ENCODE measurements at regions not wholly inside any gene's neighbourhood (a gene's known extent, or its start where the extent isn't known, plus 50 kb on each side); places are given as distances from the start of the nearest gene placed in this dataset.

DNA sequence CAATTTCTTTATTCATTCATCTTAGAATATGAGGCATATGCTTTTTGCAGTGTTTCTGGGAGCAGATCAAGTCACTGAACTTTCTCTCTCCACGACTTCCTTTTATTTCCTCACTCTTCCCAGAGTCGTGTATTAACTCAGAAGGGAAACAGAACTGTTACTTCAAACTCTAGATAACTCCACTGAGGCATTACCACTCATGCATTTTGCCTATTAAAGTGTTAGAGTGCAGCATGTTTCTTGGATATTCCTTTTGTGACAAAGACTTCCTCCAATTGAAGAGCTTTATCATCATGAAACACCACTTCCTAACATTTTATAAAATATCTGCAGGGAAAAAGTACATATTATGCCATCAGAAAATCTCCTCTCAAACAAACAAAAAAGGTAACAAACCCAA is 797.4 kb upstream of the COBL start:
- TF ChIP-seq EZH2 (IDR thresholded peaks at IDR 0.05): no peak
- Histone ChIP-seq H3K4me1 (peaks cover 37% of the 10 kb centered on the region), H3K79me2 (ENCODE audit: low read depth) (no peaks in the 10 kb centered on the region), H3K27me3 (no peaks in the 10 kb centered on the region), H3K9ac (no peak overlapping the region), H4K20me1 (ENCODE audit: low read depth) (no peaks in the 10 kb centered on the region), H3K9me3 (ENCODE audit: low read depth) (no peaks in the 10 kb centered on the region), H2AFZ (replicated peaks) (peak overlapping the region; percentile 36), H3K36me3 (no peaks in the 10 kb centered on the region), H3K27ac (no peak overlapping the region), H3K4me3 (no peak overlapping the region), H3F3A (ENCODE audit: low read depth) (peaks cover 12% of the 10 kb centered on the region), H3K4me2 (peak overlapping the region; percentile 24)
- no peaks in the 10 kb centered on the region for H3K9me3 Mint-ChIP-seq
- H3K36me3 Mint-ChIP-seq: no peaks in the 10 kb centered on the region
- H3K27me3 Mint-ChIP-seq (ENCODE audit: insufficient read depth, low read depth): no peaks in the 10 kb centered on the region
- peaks cover 4% of the 10 kb centered on the region for H3K4me1 Mint-ChIP-seq
- no peak overlapping the region for H3K4me3 Mint-ChIP-seq
- H3K27ac Mint-ChIP-seq: no peak overlapping the region
- no peak for DNase-seq (ENCODE audit: low spot score)

GRCh38 chr7:52107355-52107754 is 790.7 kb upstream of the COBL start:
- H3K4me1 ChIP-seq: peaks cover 5% of the 10 kb centered on the region
- no peaks in the 10 kb centered on the region for H3K4me1 Mint-ChIP-seq
- TF ChIP-seq, protein P1, sequence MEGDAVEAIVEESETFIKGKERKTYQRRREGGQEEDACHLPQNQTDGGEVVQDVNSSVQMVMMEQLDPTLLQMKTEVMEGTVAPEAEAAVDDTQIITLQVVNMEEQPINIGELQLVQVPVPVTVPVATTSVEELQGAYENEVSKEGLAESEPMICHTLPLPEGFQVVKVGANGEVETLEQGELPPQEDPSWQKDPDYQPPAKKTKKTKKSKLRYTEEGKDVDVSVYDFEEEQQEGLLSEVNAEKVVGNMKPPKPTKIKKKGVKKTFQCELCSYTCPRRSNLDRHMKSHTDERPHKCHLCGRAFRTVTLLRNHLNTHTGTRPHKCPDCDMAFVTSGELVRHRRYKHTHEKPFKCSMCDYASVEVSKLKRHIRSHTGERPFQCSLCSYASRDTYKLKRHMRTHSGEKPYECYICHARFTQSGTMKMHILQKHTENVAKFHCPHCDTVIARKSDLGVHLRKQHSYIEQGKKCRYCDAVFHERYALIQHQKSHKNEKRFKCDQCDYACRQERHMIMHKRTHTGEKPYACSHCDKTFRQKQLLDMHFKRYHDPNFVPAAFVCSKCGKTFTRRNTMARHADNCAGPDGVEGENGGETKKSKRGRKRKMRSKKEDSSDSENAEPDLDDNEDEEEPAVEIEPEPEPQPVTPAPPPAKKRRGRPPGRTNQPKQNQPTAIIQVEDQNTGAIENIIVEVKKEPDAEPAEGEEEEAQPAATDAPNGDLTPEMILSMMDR (IDR thresholded peaks at IDR 0.05): no peak
- TF ChIP-seq EZH2 (IDR thresholded peaks at IDR 0.05) (no peak), EZH2phosphoT487 (IDR thresholded peaks at IDR 0.05) (no peak)
- H3K27me3 ChIP-seq: no peaks in the 10 kb centered on the region
- no peak overlapping the region for H3K4me3 Mint-ChIP-seq
- H3K27ac ChIP-seq: no peak overlapping the region
- peaks cover 2% of the 10 kb centered on the region for H3K27me3 Mint-ChIP-seq (ENCODE audit: insufficient read depth, low read depth)
- no peaks in the 10 kb centered on the region for H4K20me1 ChIP-seq (ENCODE audit: low read depth)
- no peaks in the 10 kb centered on the region for H3K9me3 ChIP-seq (ENCODE audit: low read depth)
- H3K4me2 ChIP-seq: no peak overlapping the region
- no peaks in the 10 kb centered on the region for H3K79me2 ChIP-seq (ENCODE audit: low read depth)
- H3K36me3 Mint-ChIP-seq: no peaks in the 10 kb centered on the region
- H3F3A ChIP-seq (ENCODE audit: low read depth): no peaks in the 10 kb centered on the region
- no peak overlapping the region for H3K4me3 ChIP-seq
- no peak overlapping the region for H3K27ac Mint-ChIP-seq
- H3K36me3 ChIP-seq: no peaks in the 10 kb centered on the region
- H3K9ac ChIP-seq: no peak overlapping the region
- DNase-seq (ENCODE audit: low spot score): no peak
- no peak overlapping the region for H2AFZ ChIP-seq (replicated peaks)
- peaks cover 9% of the 10 kb centered on the region for H3K9me3 Mint-ChIP-seq

DNA sequence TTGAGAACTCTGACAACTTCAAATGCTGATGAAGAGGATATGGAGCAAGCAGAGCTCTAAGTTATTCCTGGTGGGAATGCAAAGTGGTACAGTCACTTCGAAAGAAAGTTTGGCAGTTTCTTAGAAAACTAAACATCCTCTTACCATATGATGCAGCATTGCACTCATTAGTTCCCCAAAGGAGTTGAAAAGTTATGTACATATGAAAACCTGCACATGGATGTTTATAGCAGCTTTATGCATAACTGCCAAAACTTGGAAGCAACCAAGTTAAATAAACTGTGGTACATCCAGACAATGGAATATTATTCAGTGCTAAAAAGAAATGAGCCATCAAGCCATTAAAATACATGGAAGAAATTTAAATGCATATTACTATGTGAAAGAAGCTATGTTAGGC is 779.3 kb upstream of the COBL start:
- Mint-ChIP-seq H3K4me1 (peaks cover 23% of the 10 kb centered on the region), H3K36me3 (peaks cover 1% of the 10 kb centered on the region)

GRCh38 chr7:52091996-52092395 is 775.4 kb upstream of the COBL start:
- Mint-ChIP-seq H3K27ac (no peak overlapping the region), H3K9me3 (peaks cover 13% of the 10 kb centered on the region), H3K36me3 (peaks cover 1% of the 10 kb centered on the region), H3K4me1 (peaks cover 37% of the 10 kb centered on the region), H3K4me3 (no peak overlapping the region), H3K27me3 (ENCODE audit: insufficient read depth, low read depth) (no peaks in the 10 kb centered on the region)
- Histone ChIP-seq H3K9me3 (ENCODE audit: low read depth) (no peaks in the 10 kb centered on the region), H3F3A (ENCODE audit: low read depth) (peaks cover 16% of the 10 kb centered on the region), H3K9ac (no peak overlapping the region), H3K27ac (no peak overlapping the region), H3K4me2 (no peak overlapping the region), H3K4me3 (no peak overlapping the region), H3K27me3 (no peaks in the 10 kb centered on the region), H4K20me1 (ENCODE audit: low read depth) (no peaks in the 10 kb centered on the region), H2AFZ (replicated peaks) (no peak overlapping the region), H3K36me3 (no peaks in the 10 kb centered on the region), H3K79me2 (ENCODE audit: low read depth) (no peaks in the 10 kb centered on the region), H3K4me1 (peaks cover 18% of the 10 kb centered on the region)
- no peak for DNase-seq (ENCODE audit: low spot score)
- TF ChIP-seq EZH2phosphoT487 (IDR thresholded peaks at IDR 0.05) (no peak), EZH2 (IDR thresholded peaks at IDR 0.05) (no peak)
- TF ChIP-seq, protein P1 (IDR thresholded peaks at IDR 0.05): no peak

More for the DNA sequence above, 779.3 kb upstream of the COBL start:
- no peak overlapping the region for H3K4me3 Mint-ChIP-seq
- TF ChIP-seq EZH2phosphoT487 (IDR thresholded peaks at IDR 0.05): no peak
- TF ChIP-seq, protein P1 (IDR thresholded peaks at IDR 0.05): no peak
- no peak for DNase-seq (ENCODE audit: low spot score)
- Histone ChIP-seq H4K20me1 (ENCODE audit: low read depth) (no peaks in the 10 kb centered on the region), H3K4me1 (no peaks in the 10 kb centered on the region), H3F3A (ENCODE audit: low read depth) (no peaks in the 10 kb centered on the region), H2AFZ (replicated peaks) (no peak overlapping the region), H3K4me3 (no peak overlapping the region), H3K4me2 (no peak overlapping the region), H3K27ac (no peak overlapping the region), H3K9me3 (ENCODE audit: low read depth) (no peaks in the 10 kb centered on the region), H3K9ac (no peak overlapping the region), H3K36me3 (no peaks in the 10 kb centered on the region), H3K27me3 (no peaks in the 10 kb centered on the region), H3K79me2 (ENCODE audit: low read depth) (no peaks in the 10 kb centered on the region)
- H3K9me3 Mint-ChIP-seq: peaks cover 22% of the 10 kb centered on the region
- no peak overlapping the region for H3K27ac Mint-ChIP-seq
- H3K27me3 Mint-ChIP-seq (ENCODE audit: insufficient read depth, low read depth): peaks cover 2% of the 10 kb centered on the region

Data from neural progenitor cell (in vitro differentiated cells).